ENCODE measurements at regions not wholly inside any gene's neighbourhood (a gene's known extent, or its start where the extent isn't known, plus 50 kb on each side); places are given as distances from the start of the nearest gene placed in this dataset.

DNA sequence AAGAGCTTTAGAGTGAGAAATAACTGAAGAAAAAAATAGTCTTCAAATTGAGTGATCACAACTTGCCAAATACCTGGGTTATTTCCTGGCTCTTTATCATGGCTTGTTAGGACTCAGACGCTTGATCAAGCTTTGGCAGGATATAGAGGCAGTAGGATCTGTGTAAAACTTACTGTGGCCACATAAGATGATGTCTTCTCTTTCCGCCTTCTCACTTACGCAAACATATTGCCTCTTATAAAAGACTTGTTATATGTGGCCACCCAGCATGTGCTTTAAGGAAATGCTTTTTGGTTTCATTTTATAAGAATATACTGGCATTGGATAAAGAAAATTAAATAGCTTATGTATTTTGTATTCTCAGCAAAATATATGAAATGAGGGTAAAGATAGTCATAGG is 101.8 kb upstream of the AKIRIN2 start:
- TF ChIP-seq, protein P1, sequence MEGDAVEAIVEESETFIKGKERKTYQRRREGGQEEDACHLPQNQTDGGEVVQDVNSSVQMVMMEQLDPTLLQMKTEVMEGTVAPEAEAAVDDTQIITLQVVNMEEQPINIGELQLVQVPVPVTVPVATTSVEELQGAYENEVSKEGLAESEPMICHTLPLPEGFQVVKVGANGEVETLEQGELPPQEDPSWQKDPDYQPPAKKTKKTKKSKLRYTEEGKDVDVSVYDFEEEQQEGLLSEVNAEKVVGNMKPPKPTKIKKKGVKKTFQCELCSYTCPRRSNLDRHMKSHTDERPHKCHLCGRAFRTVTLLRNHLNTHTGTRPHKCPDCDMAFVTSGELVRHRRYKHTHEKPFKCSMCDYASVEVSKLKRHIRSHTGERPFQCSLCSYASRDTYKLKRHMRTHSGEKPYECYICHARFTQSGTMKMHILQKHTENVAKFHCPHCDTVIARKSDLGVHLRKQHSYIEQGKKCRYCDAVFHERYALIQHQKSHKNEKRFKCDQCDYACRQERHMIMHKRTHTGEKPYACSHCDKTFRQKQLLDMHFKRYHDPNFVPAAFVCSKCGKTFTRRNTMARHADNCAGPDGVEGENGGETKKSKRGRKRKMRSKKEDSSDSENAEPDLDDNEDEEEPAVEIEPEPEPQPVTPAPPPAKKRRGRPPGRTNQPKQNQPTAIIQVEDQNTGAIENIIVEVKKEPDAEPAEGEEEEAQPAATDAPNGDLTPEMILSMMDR (IDR thresholded peaks at IDR 0.05) = no peak
- TF ChIP-seq POLR2A (IDR thresholded peaks at IDR 0.05) = no peak
- no peak for TF ChIP-seq POLR2AphosphoS5 (IDR thresholded peaks at IDR 0.05)
